SH-SY5Y (cell line): ENCODE measurements at regions not wholly inside any gene's neighbourhood (a gene's known extent, or its start where the extent isn't known, plus 50 kb on each side); places are given as distances from the start of the nearest gene placed in this dataset.

ENCODE experiments used
- GATA2 ChIP-seq: IDR thresholded peaks from 2 replicates; pipeline ENCODE4 v1.6.1; 2011; ENCODE audit warnings: mild to moderate bottlenecking, low read depth, low read length
- GATA3 ChIP-seq: IDR thresholded peaks from 2 replicates; pipeline ENCODE4 v1.6.1; 2011; ENCODE audit warnings: low read depth, mild to moderate bottlenecking, low read length, moderate library complexity

- no peak for TF ChIP-seq GATA2
- TF ChIP-seq GATA3, result no peak
Measured at GRCh38 chr1:59244891-59245290, 52.0 kb upstream of the FGGY start.
